SK-N-MC (cell line): ENCODE measurements at regions not wholly inside any gene's neighbourhood (a gene's known extent, or its start where the extent isn't known, plus 50 kb on each side); places are given as distances from the start of the nearest gene placed in this dataset.

Experiments used
- EZH2 ChIP-seq: fragments of 200-600 bp; sonication (generic); IDR thresholded peaks from one replicate; pipeline ENCODE4 v1.6.1; 2017; ENCODE audit warnings: antibody characterized with exemption
- POLR2AphosphoS5 ChIP-seq: IDR thresholded peaks from 2 replicates; pipeline ENCODE4 v1.6.1; 2012; ENCODE audit warnings: mild to moderate bottlenecking, low read depth, low read length, borderline replicate concordance

DNA sequence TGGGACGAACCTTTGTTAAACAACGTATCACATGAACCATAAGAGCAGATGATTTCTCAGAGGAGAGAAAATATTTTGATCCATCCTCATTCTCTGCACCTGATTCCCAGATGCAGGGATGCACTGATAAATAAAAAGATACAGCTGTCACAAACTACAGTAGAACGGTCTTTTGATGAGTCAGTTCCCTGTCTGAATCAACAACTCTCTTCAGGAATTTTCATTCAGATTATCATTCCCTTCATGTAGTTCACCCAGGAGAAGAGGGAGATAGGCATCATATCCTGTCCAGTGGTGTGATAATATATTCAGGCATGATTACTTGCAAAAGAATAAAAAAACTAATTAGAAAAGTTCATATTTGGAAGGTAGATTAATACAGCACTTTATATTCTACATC lies 521.5 kb downstream of the PYDC2 start:
- no peak for TF ChIP-seq EZH2
- TF ChIP-seq POLR2AphosphoS5, result no peak
